OCI-LY1 (cell line): ENCODE measurements at regions not wholly inside any gene's neighbourhood (a gene's known extent, or its start where the extent isn't known, plus 50 kb on each side); places are given as distances from the start of the nearest gene placed in this dataset.

Source experiments
- CTCF ChIP-seq: fragments of 200-600 bp; sonication (generic), shearing (Covaris generic); IDR thresholded peaks from 2 replicates; pipeline ENCODE4 v1.5.1; 2017; ENCODE audit warnings: mild to moderate bottlenecking, antibody characterized with exemption, low read length, moderate library complexity, mixed read lengths
- EZH2 ChIP-seq: fragments of 200-600 bp; sonication (generic), shearing (Covaris generic); IDR thresholded peaks from 2 replicates; pipeline ENCODE4 v1.8.0; 2017; ENCODE audit warnings: borderline replicate concordance, mixed run types, mild to moderate bottlenecking, antibody characterized with exemption, low read length, moderate library complexity, mixed read lengths

GRCh38 chr5:29231154-29231553 is 1962.3 kb upstream of the CDH6 start:
- TF ChIP-seq CTCF: no peak
- TF ChIP-seq EZH2: no peak
